Fibroblast of pulmonary artery (primary cell): ENCODE measurements at regions not wholly inside any gene's neighbourhood (a gene's known extent, or its start where the extent isn't known, plus 50 kb on each side); places are given as distances from the start of the nearest gene placed in this dataset.

Experiments used
- DNase-seq: peaks from one replicate; pipeline ENCODE4 v3.0.0-alpha.2; 2010; ENCODE audit warnings: low read depth
- H3K4me3 ChIP-seq: replicated peaks from 2 replicates; pipeline ENCODE4 v1.5.1; 2011; ENCODE audit warnings: low read depth, mild to moderate bottlenecking, control low read depth, low read length, moderate library complexity
- CTCF ChIP-seq: IDR thresholded peaks from 2 replicates; pipeline ENCODE4 v1.5.1; 2011; ENCODE audit warnings: mild to moderate bottlenecking, control low read depth, low read length, inconsistent platforms; ENCODE audit errors: missing control alignments

GRCh38 chr18:10067670-10068659 is 154.1 kb downstream of the VAPA start:
- no peak for TF ChIP-seq CTCF
- no peak for DNase-seq
- no peak overlapping the region for H3K4me3 ChIP-seq

GRCh38 chr18:10068766-10069567 is 155.2 kb downstream of the VAPA start:
- no peak overlapping the region for H3K4me3 ChIP-seq

GRCh38 chr18:10070561-10071000 is 156.8 kb downstream of the VAPA start:
- no peak for DNase-seq
- TF ChIP-seq CTCF = no peak
- H3K4me3 ChIP-seq = no peak overlapping the region

More at GRCh38 chr18:10068766-10069567, 155.2 kb downstream of the VAPA start:
- no peak for DNase-seq
- TF ChIP-seq CTCF = no peak

GRCh38 chr18:10072671-10073175 is 158.9 kb downstream of the VAPA start:
- no peak overlapping the region for H3K4me3 ChIP-seq
- DNase-seq = peak; percentile 22
- TF ChIP-seq CTCF = no peak

- no peak overlapping the region for H3K4me3 ChIP-seq
- DNase-seq = no peak
- no peak for TF ChIP-seq CTCF
Measured at GRCh38 chr18:10074110-10074509, 160.3 kb downstream of the VAPA start.

- H3K4me3 ChIP-seq = no peak overlapping the region
- no peak for DNase-seq
- TF ChIP-seq CTCF = no peak
Measured at GRCh38 chr18:10074728-10075127, 160.9 kb downstream of the VAPA start.
